HG03575 (cell line): ENCODE measurements at regions not wholly inside any gene's neighbourhood (a gene's known extent, or its start where the extent isn't known, plus 50 kb on each side); places are given as distances from the start of the nearest gene placed in this dataset.

Experiments
- ATAC-seq: cut with Tn5 transposase; IDR thresholded peaks from one replicate; pipeline ENCODE4 v1.9.1; 2021; ENCODE audit not compliant: unreplicated experiment, insufficient number of reproducible peaks, low FRiP score; ENCODE audit errors: extremely low read depth

GRCh38 chrX:39327255-39327654 lies 526.0 kb downstream of the MID1IP1 start:
- ATAC-seq: no peak

DNA sequence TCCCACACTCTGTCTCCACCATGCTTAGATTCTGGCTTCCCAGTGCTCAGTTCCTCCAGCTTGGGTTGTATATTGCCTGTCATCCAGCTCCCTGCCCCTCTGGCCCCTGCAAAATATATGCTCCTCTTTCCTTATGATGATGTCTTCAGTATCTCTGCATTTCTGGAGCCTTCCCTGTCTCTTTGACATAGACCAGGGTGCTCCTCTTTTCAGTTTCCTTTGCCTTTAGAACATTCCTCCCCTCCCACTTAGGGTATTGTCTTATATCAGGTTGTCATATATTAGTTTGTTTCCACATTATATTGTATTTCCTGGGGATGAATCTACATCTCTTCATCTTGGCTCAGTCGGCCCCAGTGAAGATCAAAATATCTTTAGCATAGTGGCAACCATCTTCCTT lies 526.4 kb downstream of the MID1IP1 start:
- no peak for ATAC-seq

DNA sequence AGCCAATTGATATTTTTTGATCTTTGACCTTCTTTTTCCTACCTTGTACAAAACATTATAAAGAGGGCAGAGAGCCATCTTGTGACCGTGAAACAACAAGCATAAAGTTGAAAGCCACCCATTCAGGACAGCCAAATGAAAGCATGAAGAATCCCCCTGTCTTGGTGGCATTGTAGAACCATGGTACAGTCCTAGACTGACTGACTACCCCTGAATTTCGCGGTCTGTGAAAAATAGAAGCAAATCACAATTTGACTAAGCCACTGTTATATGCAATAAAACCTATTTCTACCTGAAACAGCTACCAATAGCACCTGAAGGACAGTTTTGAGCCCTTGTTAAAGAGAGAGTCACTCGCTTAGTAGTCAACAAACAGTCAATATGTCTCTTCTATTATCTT lies 527.4 kb downstream of the MID1IP1 start:
- no peak for ATAC-seq

- no peak for ATAC-seq
These were observed 529.9 kb downstream of the MID1IP1 start for GRCh38 chrX:39331082-39331704.

DNA sequence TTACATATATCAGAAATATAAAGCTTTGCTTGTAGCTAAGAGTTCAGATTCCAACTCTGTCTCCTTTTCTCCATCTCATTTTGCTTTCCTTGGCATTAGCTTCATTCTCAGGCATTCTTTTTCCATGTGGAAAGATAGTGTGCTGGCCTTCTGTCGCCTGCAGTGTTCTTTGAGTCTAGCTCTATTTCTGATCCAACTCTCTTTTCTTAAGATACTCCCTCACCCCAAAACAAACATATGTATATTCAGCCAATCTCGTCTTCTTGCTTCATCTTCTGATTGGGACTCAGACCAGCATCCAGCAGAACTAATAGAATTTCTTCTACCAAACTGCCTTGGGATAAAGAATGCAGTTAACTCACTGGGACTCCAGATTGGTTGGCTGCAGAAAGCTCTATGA lies 532.2 kb downstream of the MID1IP1 start:
- no peak for ATAC-seq

DNA sequence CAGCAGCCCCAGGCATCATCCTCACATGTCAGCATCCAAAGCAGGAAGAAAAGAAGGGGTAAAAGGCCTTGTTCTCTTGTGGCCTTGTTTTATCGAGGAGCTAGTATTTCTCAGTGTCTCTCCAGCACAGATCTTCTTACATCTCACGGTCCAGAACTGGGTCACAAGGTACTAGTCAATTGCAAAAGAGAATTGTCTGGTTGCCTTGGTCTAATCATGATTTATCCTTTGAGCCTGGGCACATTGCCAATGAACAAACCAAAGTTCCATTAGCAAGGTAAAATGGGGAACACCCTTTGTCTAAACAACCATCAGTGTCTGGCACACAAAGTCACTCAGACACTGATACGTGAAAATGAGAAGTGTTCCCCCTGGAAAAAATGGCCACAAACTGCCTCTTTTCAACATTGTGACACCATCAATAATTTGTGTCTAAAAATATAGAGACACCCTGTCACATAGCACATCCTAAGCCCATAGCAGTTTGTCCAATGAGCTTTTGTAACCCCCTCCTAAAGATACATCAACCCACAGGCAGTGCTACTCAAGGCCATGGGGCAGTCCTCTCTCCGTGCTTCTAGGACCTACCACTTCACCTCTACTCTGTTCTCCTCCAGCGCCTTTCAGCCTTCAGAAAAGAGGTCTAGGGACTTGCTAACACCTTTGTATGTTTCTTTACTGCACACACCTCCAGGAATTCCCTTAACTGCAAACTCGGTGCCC lies 534.4 kb downstream of the MID1IP1 start:
- ATAC-seq: no peak

GRCh38 chrX:39336671-39337311 lies 535.5 kb downstream of the MID1IP1 start:
- ATAC-seq: no peak

- no peak for ATAC-seq
These were observed 536.2 kb downstream of the MID1IP1 start for GRCh38 chrX:39337451-39337850.

DNA sequence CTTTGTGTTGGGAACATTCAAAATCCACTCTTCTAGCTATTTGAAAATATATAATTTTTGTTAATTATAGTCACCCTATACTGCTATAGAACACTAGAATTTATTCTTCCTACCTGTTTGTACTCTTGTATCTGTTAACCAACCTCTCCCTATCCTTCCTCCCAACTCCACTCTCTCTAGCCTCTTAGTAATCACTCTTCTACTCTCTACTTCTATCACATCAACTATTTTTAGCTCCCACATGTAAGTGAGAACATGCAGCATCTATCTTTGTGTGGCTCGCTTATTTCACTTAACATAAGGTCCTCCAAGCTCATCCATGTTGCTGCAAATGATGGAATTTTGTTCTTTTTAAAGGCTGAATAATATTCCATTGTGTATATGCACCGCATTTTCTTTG lies 537.3 kb downstream of the MID1IP1 start:
- ATAC-seq: no peak

DNA sequence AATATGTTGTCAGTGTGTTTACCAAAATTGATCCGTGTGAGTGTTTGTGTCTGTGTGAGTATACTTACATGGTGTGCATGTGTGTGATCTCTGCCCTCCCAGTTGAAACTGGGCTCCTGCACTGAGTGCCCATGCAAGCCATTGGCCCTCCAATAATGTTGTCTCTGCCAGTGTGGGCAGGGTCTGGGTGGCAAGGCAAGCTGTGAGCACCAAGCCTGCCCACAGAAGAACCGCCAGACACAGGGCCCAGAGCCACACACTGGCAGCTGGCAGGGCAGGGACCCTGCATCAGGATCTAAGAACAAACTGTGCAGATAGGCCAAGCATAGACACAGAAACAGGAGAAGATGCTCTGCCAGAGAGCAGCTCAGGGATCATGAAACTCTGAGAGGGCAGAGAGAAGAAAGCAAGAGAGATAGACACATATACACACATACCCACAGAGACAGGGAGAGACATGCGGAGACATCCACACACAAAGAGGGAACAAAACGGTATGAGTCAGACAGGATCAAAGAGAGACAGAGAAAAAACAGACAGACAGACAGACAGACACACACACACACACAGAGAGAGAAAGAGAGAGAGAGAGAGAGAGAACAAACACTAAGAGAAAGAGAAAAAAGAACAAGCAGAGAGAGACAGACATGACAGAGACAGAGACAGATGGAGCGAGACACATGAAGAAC lies 555.0 kb downstream of the MID1IP1 start:
- no peak for ATAC-seq

DNA sequence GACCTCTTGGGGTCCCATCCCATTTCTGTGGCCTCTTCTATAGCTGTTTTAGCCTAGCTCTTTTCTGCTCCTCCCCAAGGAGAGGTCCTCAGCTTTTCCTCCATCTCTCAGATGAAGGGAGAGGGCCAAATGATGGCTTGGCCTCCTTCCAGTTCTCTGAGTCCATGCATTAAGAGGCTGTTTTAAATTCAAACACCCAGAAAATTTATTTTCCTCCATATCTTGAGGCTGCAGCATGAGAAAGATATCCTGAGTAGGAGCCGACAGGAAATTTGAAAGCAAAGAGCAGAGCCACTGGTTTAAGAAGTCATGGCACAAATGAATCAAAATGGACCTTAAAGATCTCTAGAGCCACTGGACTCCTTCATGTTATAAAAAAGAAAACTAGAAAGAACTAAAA lies 558.8 kb downstream of the MID1IP1 start:
- no peak for ATAC-seq

DNA sequence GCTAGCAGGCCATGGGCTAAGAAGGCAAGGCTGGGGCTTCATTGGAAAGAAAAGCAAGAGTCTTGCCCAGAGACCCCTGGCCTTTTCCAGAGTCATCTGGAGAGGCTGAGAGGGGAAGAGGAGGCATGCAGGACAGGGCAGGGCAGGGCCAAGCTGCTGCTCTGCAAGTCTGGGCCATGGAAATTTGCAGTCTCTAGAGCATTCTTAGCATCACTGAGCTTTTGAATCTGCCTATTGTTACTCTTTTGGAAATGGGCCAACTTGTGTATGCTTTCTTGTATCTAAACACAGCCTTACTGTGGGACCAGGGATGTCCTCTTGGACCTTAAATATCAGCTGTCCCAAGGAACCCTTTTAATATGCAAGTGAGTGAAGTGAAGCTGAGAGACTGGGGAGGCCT lies 560.5 kb downstream of the MID1IP1 start:
- ATAC-seq: no peak

GRCh38 chrX:39367416-39367815 lies 566.2 kb downstream of the MID1IP1 start:
- no peak for ATAC-seq

DNA sequence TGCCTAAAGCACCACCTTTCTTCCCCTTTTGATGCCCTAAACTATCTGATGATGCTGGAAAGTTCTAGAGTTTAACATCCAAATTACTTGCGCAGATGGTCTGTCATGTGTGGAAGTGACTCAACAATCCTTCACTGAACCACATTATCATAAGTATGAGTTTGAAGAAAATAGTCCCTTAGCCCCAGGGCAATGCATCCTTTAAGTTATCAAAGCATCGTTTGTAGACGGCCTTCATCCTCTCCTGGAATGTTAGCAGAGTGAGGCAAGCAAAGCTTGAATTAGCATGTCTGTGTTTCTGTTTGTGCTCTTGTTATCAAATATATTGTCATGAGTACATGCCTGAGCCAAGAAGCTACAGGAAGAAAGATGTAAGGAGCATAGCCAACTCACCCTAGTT lies 570.9 kb downstream of the MID1IP1 start:
- ATAC-seq: no peak

DNA sequence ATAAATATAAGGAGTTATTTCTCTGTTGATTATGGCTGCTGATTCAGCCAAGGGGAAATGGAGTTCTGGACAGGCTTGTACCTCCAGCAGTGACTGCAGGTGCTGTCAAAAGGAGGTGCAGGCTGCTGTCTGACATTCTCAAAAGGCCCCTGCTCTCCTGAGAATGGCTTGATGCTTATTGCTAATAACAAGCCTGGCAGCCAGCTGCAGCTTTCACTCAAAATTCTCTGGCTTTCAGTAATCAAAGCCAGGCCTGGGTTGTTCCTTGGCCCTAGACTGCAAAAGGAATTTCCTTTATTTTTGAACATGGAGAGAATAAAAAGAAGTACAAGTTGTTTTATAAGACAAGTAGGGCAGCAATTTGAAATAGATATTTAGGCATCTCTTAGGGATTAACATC lies 575.9 kb downstream of the MID1IP1 start:
- no peak for ATAC-seq

- ATAC-seq: no peak
These were observed 576.5 kb downstream of the MID1IP1 start for GRCh38 chrX:39377773-39378172.

DNA sequence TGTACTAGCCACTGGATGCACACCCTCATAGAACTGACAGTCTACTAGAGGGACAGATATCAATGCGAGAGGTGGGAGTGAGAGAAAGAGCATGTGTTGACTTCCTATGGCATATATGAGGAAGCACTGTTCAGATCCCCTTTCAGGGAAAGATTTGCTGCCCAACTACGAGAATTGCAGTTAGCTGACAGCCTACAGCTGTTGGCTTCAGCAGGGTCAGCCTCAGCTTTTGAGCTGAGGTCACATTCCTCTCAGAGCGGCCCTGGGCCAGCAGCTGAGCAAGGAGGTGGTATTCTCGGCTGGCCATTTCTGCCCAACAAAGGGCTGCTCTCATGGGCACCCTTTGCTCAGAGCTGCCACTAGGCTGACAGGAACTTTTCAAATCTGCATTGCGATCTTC lies 580.2 kb downstream of the MID1IP1 start:
- no peak for ATAC-seq

DNA sequence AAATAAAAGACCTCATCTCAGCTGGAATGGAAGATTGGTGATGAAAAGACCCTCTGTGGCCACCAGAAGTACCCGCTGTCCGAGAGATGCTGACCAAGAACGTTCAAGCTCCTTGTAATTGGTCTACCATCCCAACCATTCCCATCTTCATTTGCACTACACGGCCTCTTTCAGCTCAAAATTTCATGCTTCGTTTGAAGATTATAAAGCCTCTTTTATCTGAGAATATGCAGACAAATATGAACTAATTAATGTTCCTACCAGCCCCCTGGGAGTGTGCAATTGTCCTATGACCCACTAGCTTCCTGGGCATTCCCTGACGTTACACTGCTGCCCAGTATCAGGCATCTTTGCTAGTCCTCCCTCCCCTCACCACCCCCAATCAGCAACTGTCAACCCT lies 583.7 kb downstream of the MID1IP1 start:
- ATAC-seq: no peak

DNA sequence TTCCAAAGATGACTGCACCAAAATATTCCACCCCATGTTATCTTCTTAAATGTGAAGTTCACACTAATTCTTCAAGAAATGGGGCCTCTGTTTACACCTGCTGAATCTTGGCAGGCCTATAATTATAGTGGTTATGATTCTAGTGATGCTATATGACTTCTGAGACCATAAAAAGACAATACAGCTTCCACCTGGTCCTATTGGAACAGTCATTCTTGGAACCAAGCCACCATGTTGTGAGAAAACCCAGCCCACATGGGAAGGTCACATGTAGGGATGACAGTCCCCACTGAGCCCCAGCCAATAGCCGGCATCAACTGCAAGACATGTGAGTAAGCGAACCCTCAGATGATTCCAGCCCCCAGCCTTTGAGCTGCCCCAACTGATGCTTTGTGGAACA lies 587.5 kb downstream of the MID1IP1 start:
- no peak for ATAC-seq
